NCI-H748 (cell line): ENCODE measurements at regions not wholly inside any gene's neighbourhood (a gene's known extent, or its start where the extent isn't known, plus 50 kb on each side); places are given as distances from the start of the nearest gene placed in this dataset.

Experiments
- DNase-seq: peaks from one replicate; lab custom pipeline; 2025; ENCODE audit not compliant: unreplicated experiment; lab: John Stamatoyannopoulos, UW

GRCh38 chr21:17460094-17460493 lies 52.7 kb upstream of the CXADR start:
- DNase-seq = no peak

GRCh38 chr21:17461014-17461413 lies 51.8 kb upstream of the CXADR start:
- no peak for DNase-seq

- DNase-seq = no peak
Measured at GRCh38 chr21:17461582-17461981, 51.3 kb upstream of the CXADR start.

GRCh38 chr21:17462276-17462981 lies 50.4 kb upstream of the CXADR start:
- no peak for DNase-seq
